Progenitor cell of endocrine pancreas (in vitro differentiated cells): ENCODE measurements at regions not wholly inside any gene's neighbourhood (a gene's known extent, or its start where the extent isn't known, plus 50 kb on each side); places are given as distances from the start of the nearest gene placed in this dataset.
"Not testable (repeated sequence)": the region's sequence is repeated elsewhere in the genome, so short reads cannot be mapped to it uniquely, and the experiment has no call there.

ENCODE experiments used
- DNase-seq: peaks from one replicate; pipeline ENCODE4 v3.0.0; 2021; ENCODE audit warnings: low spot score; ENCODE audit not compliant: unreplicated experiment
- H3K27ac Mint-ChIP-seq: 2 replicates; pipeline ENCODE4 v1.8.0; 2021; ENCODE audit warnings: mild to moderate bottlenecking, moderate library complexity, mixed read lengths
- H3K27me3 Mint-ChIP-seq: 2 replicates; pipeline ENCODE4 v1.8.0; 2021; ENCODE audit warnings: mixed read lengths
- H3K36me3 Mint-ChIP-seq: 2 replicates; pipeline ENCODE4 v1.8.0; 2022; ENCODE audit warnings: mixed read lengths; ENCODE audit not compliant: insufficient read depth
- H3K4me1 Mint-ChIP-seq: 2 replicates; pipeline ENCODE4 v1.8.0; 2021; ENCODE audit warnings: low read depth, mixed read lengths
- H3K4me3 Mint-ChIP-seq: 2 replicates; pipeline ENCODE4 v1.8.0; 2021; ENCODE audit warnings: low read depth, mild to moderate bottlenecking, moderate library complexity, mixed read lengths
- H3K9me3 Mint-ChIP-seq: 2 replicates; pipeline ENCODE4 v1.8.0; 2021; ENCODE audit warnings: low read depth, mixed read lengths
- TF ChIP-seq, protein P1 (sequence below): fragments of 200-600 bp; sonication (generic); IDR thresholded peaks from one replicate; pipeline ENCODE4 v1.5.0; 2021; ENCODE audit warnings: antibody characterized with exemption, mild to moderate bottlenecking; ENCODE audit not compliant: unreplicated experiment

DNA sequence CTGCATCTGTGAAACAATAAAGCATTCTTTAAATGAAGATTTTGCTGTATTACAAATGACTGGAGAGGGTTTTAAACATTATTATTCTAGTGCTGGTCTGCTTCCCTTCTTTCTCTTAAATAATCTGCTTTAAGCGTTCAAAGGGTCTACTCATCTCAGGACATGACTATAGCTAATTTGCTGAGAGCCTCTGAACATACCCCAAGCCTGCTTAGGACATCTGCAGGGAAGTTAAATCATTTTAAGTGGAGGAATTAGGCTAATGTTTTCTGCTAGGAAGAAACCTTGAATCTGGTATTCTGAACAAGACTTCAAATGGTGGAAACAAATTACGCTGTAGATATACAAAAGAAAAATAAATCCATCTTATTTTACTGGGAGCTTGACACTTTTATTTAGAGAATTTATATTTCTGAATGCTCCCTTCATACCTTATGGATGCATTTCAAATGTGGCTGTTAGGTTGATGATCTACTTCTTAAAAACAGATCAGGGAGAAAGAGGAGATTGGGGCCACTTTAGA, 124.4 kb upstream of the ITGB1 start:
- no peaks in the 10 kb centered on the region for H3K9me3 Mint-ChIP-seq
- H3K27me3 Mint-ChIP-seq = no peaks in the 10 kb centered on the region
- no peak overlapping the region for H3K4me3 Mint-ChIP-seq
- no peak for DNase-seq
- H3K4me1 Mint-ChIP-seq = peaks cover 12% of the 10 kb centered on the region
- TF ChIP-seq, protein P1, sequence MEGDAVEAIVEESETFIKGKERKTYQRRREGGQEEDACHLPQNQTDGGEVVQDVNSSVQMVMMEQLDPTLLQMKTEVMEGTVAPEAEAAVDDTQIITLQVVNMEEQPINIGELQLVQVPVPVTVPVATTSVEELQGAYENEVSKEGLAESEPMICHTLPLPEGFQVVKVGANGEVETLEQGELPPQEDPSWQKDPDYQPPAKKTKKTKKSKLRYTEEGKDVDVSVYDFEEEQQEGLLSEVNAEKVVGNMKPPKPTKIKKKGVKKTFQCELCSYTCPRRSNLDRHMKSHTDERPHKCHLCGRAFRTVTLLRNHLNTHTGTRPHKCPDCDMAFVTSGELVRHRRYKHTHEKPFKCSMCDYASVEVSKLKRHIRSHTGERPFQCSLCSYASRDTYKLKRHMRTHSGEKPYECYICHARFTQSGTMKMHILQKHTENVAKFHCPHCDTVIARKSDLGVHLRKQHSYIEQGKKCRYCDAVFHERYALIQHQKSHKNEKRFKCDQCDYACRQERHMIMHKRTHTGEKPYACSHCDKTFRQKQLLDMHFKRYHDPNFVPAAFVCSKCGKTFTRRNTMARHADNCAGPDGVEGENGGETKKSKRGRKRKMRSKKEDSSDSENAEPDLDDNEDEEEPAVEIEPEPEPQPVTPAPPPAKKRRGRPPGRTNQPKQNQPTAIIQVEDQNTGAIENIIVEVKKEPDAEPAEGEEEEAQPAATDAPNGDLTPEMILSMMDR = no peak
- H3K27ac Mint-ChIP-seq = no peak overlapping the region
- no peaks in the 10 kb centered on the region for H3K36me3 Mint-ChIP-seq

- not testable (repeated sequence) for H3K4me3 Mint-ChIP-seq, H3K27me3 Mint-ChIP-seq, H3K27ac Mint-ChIP-seq, H3K4me1 Mint-ChIP-seq, DNase-seq, H3K9me3 Mint-ChIP-seq, H3K36me3 Mint-ChIP-seq
Observed at GRCh38 chr10:33080467-33080866, 122.4 kb upstream of the ITGB1 start.

- DNase-seq = no peak
- Mint-ChIP-seq H3K4me3 (no peak overlapping the region), H3K27me3 (no peaks in the 10 kb centered on the region), H3K27ac (no peak overlapping the region), H3K4me1 (peaks cover 5% of the 10 kb centered on the region), H3K9me3 (peaks cover 4% of the 10 kb centered on the region), H3K36me3 (no peaks in the 10 kb centered on the region)
- TF ChIP-seq, protein P1 = no peak
Observed at GRCh38 chr10:33074443-33074842, 116.4 kb upstream of the ITGB1 start.

GRCh38 chr10:33073641-33074415, 115.8 kb upstream of the ITGB1 start:
- Mint-ChIP-seq H3K9me3 (peaks cover 4% of the 10 kb centered on the region), H3K27ac (no peak overlapping the region), H3K4me3 (no peak overlapping the region), H3K4me1 (peaks cover 5% of the 10 kb centered on the region), H3K36me3 (no peaks in the 10 kb centered on the region), H3K27me3 (no peaks in the 10 kb centered on the region)
- TF ChIP-seq, protein P1 = no peak
- DNase-seq = no peak

DNA sequence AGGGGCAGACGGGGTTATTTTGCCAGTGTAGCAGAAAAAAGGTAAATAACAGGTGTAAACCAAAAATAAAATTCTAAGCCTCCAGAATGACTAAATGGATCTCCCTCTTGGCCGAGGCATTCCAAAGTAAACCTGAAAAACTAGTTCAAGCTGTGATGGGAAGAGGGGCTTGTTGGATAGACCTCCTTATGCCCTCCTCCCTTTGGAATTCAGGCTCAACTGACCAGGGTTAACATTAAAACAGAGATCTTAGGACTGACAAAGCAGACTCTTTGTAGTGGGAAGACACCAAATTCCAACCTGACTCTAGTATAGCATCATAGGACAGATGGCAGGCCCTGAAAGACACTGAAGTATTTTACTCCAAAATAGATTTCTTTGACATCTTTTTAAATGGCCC, 113.8 kb upstream of the ITGB1 start:
- Mint-ChIP-seq H3K27ac (peak overlapping the region; percentile 72), H3K9me3 (peaks cover 4% of the 10 kb centered on the region), H3K4me1 (peaks cover 5% of the 10 kb centered on the region), H3K27me3 (no peaks in the 10 kb centered on the region), H3K4me3 (no peak overlapping the region), H3K36me3 (no peaks in the 10 kb centered on the region)
- TF ChIP-seq, protein P1 = no peak
- no peak for DNase-seq

DNA sequence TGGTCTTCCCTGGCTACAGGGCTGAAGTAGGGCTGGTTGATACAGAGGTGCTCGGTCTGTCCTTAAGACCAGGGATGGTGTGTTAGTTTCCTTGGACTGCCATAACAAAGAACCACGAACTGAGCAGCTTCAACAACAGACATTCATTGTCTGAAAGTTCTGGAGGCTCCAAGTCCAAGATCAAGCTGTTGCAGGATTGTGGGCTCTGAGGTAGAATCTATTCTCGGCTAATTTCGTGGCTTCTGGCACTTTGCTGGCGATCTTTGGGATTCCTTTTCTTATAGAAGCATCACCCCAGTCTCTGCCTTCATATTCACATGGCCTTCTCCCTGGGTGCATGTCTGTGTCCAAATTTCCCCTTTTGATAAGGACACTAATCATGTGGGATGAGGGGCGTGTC, 112.1 kb upstream of the ITGB1 start:
- no peaks in the 10 kb centered on the region for H3K27me3 Mint-ChIP-seq
- no peak for DNase-seq
- peaks cover 4% of the 10 kb centered on the region for H3K9me3 Mint-ChIP-seq
- peaks cover 9% of the 10 kb centered on the region for H3K4me1 Mint-ChIP-seq
- TF ChIP-seq, protein P1 = no peak
- H3K36me3 Mint-ChIP-seq = no peaks in the 10 kb centered on the region
- H3K27ac Mint-ChIP-seq = no peak overlapping the region
- no peak overlapping the region for H3K4me3 Mint-ChIP-seq
